SIG-M5 (cell line): ENCODE measurements at regions not wholly inside any gene's neighbourhood (a gene's known extent, or its start where the extent isn't known, plus 50 kb on each side); places are given as distances from the start of the nearest gene placed in this dataset.
"Not testable (repeated sequence)": the region's sequence is repeated elsewhere in the genome, so short reads cannot be mapped to it uniquely, and the experiment has no call there.

Experiments used
- DNase-seq: peaks from one replicate; lab custom pipeline; 2025; lab: John Stamatoyannopoulos, UW

DNA sequence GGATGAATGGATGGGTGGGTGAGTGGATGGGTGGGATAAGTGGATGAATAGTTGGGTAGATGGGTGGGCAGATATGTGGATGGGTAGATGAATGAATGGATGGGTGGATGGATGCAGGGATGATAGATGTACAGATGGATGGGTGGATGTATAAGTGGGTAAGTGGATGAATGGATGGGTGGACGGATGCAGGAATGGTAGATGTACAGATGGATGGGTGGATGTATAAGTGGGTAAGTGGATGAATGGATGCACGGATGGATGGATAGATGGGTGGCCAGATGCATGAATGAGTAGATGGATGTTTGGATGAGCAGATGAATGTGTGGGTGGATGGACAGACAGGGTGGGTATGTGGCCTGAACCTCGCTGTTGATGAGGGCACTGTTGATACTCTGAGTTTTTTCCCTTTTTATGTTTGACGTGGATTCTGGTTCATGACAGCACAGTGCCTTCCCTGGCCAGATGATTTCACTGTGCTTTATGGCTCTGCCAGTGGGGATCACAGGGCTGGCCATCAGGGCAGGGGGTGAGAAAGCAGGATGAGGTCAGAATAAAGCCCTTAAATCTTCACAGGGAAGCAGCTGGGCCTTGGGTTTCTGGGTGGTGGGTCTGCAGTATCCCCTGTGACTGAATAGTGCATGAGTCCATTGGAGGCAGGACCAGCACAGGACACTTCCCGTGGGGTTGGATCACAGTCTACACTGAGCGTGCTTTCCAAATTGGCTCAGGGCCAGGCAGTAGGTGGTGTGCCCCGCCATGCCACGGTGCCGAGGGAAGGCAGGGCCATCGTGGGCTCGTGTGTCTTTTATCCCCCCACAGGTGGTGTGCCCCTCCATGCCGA lies 213.2 kb downstream of the BANP start:
- not testable (repeated sequence) for DNase-seq

DNA sequence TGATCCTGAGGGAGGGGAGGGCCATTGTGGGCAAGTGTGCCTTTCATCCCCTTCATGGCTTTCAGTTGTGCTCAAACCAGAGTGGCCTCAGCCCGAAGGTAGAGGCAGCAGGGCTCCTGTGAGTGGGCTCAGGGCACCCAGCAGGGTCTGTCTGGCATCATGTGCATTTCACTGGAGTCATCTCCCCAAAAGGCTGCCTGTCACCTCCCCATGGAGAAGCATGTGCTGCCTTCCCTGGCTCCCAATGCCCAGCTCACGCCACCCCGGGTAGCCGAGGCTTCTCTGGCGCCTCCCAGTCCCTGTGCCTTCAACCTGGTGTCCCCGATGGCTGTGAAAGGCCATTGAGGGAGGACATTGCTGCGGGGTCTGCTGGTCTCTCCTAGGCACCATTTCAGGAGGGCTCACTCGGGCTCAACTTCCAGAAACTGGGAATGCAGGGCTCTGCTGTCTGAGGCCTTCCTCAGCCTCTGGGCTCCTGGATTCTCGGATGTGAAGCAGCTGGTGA lies 213.9 kb downstream of the BANP start:
- DNase-seq, result not testable (repeated sequence)

GRCh38 chr16:88165683-88166082 lies 214.4 kb downstream of the BANP start:
- not testable (repeated sequence) for DNase-seq

- not testable (repeated sequence) for DNase-seq
Measured at GRCh38 chr16:88166209-88166773, 215.1 kb downstream of the BANP start.

- not testable (repeated sequence) for DNase-seq
Measured at GRCh38 chr16:88167798-88168556, 214.8 kb upstream of the ZNF469 start.

- not testable (repeated sequence) for DNase-seq
Measured at GRCh38 chr16:88168557-88168949, 214.2 kb upstream of the ZNF469 start.

- not testable (repeated sequence) for DNase-seq
Measured at GRCh38 chr16:88169136-88169830, 213.5 kb upstream of the ZNF469 start.

GRCh38 chr16:88169831-88170165 lies 213.0 kb upstream of the ZNF469 start:
- DNase-seq, result not testable (repeated sequence)

DNA sequence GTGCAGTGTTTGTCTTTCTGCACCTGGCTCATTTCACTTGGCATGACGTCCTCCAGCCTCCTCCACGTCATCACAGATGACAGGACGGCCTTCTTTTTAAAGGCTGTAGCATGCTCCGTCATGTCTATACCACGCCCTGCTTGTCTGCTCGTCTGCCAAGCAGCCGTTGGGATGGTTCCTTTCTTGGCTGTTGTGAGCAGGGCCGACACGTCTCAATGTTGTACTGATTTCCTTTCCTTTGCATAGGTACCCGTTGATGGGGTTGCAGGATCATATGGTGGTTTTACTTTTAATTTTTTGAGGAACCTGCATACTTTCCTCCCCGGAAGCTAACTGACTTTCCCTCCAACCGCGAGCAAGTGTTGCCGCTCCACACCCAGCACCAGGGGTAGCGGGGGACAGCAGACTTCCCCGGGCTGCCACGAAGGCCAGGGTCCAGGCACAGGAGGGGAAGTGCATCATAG lies 212.2 kb upstream of the ZNF469 start:
- DNase-seq, result no peak

GRCh38 chr16:88171126-88171525 lies 211.6 kb upstream of the ZNF469 start:
- not testable (repeated sequence) for DNase-seq

DNA sequence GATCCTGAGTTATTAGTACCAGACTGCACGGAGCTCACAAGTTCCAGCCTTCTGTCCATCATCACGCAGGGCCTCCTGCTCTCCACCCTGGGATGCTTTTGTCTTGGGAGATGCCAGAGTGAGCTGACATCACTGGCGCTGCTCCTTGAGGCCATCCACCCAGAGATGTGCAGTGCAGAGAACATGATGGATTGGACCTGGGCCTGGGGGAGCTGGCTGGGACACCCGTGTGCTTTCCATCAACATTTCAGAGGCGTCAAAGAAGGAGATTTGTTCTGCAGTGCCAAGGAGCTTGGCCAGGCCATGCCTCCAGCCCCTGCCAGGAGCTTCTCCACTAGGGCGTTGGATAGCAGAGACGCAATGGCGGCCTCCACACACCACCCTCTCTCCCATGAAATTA lies 206.6 kb upstream of the ZNF469 start:
- DNase-seq, result not testable (repeated sequence)

DNA sequence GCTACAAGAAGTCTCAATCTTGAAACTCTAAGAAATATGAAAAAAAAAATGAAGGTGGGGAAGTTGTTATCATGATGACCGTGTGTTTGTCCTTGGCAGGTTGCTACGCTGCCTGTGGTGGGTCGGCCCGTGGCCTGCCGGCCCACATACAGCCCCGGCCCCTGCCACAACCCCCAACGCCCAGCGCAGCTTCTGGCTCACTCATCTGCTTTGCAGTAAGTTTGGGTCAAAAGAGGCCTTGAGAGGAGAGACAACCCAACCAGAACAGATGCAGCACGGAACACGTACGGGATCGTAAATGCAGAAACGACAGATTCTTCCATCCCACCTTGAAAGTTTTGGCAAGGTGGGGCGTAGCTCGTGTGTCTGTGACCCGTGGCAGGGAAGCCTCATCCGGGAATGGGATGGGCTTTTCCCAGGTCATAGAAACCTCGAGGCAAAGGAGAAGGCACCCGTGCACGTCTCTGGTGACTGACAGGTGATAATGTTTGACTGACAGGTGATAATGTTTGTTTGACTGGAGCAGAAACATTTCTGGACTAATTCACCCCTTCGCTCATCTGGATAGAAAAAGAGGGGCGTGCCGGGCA lies 206.1 kb upstream of the ZNF469 start:
- DNase-seq, result not testable (repeated sequence)

DNA sequence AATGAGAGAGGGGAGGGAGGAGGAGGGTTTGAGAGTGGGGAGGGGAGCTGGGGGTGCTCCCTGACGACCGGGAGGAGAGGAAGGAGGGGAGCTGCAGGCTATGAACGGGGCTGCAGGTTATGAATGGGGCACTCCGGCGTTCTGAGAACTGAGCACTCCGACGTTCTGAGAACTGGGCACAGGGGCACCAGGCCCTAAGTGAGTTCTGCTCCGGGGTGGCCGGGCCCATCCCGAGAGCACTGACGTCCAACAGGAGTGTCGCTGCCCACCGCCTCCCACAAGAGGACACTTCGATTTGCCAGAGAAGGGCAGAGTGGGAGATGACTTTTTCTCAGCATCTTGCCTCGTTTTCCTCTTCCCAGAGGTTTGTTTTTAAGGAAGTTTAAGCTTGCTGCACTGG lies 204.5 kb upstream of the ZNF469 start:
- not testable (repeated sequence) for DNase-seq

- not testable (repeated sequence) for DNase-seq
Measured at GRCh38 chr16:88178896-88179295, 203.9 kb upstream of the ZNF469 start.

GRCh38 chr16:88182967-88183881 lies 199.5 kb upstream of the ZNF469 start:
- DNase-seq, result not testable (repeated sequence)

DNA sequence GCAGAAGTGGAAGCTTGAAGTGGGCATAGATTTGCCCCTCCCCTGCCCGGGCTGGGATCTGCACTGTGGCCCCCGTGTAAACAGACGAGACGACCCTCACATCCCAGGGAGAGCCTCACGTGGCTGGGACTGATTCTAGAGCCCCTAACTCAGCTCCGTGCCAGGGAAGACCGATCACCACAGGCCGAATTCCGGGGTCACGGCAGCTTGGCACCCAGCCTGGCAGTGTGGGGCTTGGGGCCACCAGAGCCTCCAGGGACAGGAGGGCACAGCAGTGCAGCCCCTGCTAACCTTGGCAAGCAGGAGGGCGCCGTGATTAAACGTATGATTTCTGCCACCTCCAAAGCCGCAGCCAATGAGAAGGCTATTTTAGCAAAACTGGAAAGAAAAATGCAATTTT lies 198.7 kb upstream of the ZNF469 start:
- not testable (repeated sequence) for DNase-seq

- DNase-seq, result not testable (repeated sequence)
Measured at GRCh38 chr16:88184566-88185355, 198.0 kb upstream of the ZNF469 start.

DNA sequence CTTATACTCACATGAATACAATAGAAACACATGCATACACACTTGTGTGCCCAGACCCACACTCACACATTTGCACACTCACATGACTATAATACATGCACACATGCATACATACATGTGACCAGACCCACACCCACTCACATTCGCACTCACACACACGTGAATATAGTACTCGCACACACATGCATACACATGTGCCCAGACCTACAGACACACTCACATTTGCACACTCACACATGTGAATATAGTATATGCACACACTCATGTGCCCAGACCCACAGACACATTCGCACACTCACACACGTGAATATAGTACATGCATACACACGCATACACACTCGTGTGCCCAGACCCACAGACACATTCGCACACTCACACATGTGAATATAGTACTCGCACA lies 197.4 kb upstream of the ZNF469 start:
- DNase-seq, result not testable (repeated sequence)
